Esophagus muscularis mucosa (tissue), 4 donors: ENCODE measurements at regions not wholly inside any gene's neighbourhood (a gene's known extent, or its start where the extent isn't known, plus 50 kb on each side); places are given as distances from the start of the nearest gene placed in this dataset.
"Not testable (repeated sequence)": the region's sequence is repeated elsewhere in the genome, so short reads cannot be mapped to it uniquely, and the experiment has no call there.

Source experiments
- DNase-seq: peaks from one replicate; pipeline ENCODE4 v3.0.0-alpha.2; 2017; ENCODE audit errors: extremely low spot score
- H3K27ac ChIP-seq, 4 donors: fragments of 200-600 bp; sonication (generic); replicated peaks in 1 of 4; 1 replicate in 3 of 4; 2 replicates in 1 of 4; pipeline ENCODE4 v1.5.1; 2016 to 2019; ENCODE audit warnings: mild to moderate bottlenecking in 1 of 4
- H3K27me3 ChIP-seq, 4 donors: fragments of 200-600 bp; sonication (generic); one replicate each; pipeline versions ENCODE4 v1.5.1 to v1.6.0; 2016 to 2019
- H3K36me3 ChIP-seq, 4 donors: fragments of 200-600 bp; sonication (generic); one replicate each; pipeline ENCODE4 v1.5.1; 2016 to 2019
- H3K4me1 ChIP-seq, 4 donors: fragments of 200-600 bp; sonication (generic); one replicate each; pipeline ENCODE4 v1.5.1; 2016 to 2019
- H3K4me3 ChIP-seq, 4 donors: fragments of 200-600 bp; sonication (generic); 1 replicate in 2 of 4; 2 replicates in 2 of 4; pipeline ENCODE4 v1.5.1; 2016 to 2019; ENCODE audit warnings: mild to moderate bottlenecking in 4 of 4, moderate library complexity in 1 of 4
- H3K9me3 ChIP-seq, 4 donors: fragments of 200-600 bp; sonication (generic); 1 replicate in 3 of 4; 2 replicates in 1 of 4; pipeline ENCODE4 v1.5.1; 2016 to 2019
- CTCF ChIP-seq, 3 experiments: fragments of 200-600 bp in 2 of 3; fragments of 450-650 bp in 1 of 3; sonication (generic) in 2 of 3; IDR thresholded peaks; one replicate each; pipeline ENCODE4 v1.5.1; 2017 to 2019; ENCODE audit warnings: antibody characterized with exemption in 3 of 3, mild to moderate bottlenecking in 2 of 3, moderate library complexity in 1 of 3
- EP300 ChIP-seq: sonication (generic); formaldehyde crosslinking; IDR thresholded peaks from one replicate; pipeline ENCODE4 v1.6.1; 2017; ENCODE audit warnings: antibody characterized with exemption
- POLR2A ChIP-seq: fragments of 450-650 bp; IDR thresholded peaks from one replicate; pipeline ENCODE4 v1.6.1; 2017; ENCODE audit warnings: antibody characterized with exemption, moderate library complexity, mild to moderate bottlenecking, low read depth
- POLR2AphosphoS5 ChIP-seq, 2 donors: sonication (generic); formaldehyde crosslinking; IDR thresholded peaks; one replicate each; pipeline ENCODE4 v1.6.1; 2017; ENCODE audit warnings: antibody characterized with exemption in 2 of 2
- WGBS: methylation state at CpG from one replicate; pipeline ENCODE4 v1.1.5; 2018; 5-methylcytosine and 5-hydroxymethylcytosine counted together
- intact Hi-C: fragments of 100-400 bp; cut with DNase I; formaldehyde crosslinking; loops from one replicate; pipeline ENCODE4 v1.15.1; 2023

GRCh38 chr5:100708645-100709171 lies 173.5 kb downstream of the FAM174A start:
- H3K27ac ChIP-seq = no peak overlapping the region
- H3K9me3 ChIP-seq = no peaks in the 10 kb centered on the region
- no peaks in the 10 kb centered on the region for H3K4me1 ChIP-seq
- intact Hi-C loops = no loop called here
- H3K4me3 ChIP-seq = no peak overlapping the region
- TF ChIP-seq POLR2AphosphoS5 (IDR thresholded peaks at IDR 0.05) = no peak
- H3K27me3 ChIP-seq = no peaks in the 10 kb centered on the region
- no CpG with 5 or more reads among the region's 1 CpG for WGBS
- no peak for DNase-seq
- no peaks in the 10 kb centered on the region for H3K36me3 ChIP-seq

- Histone ChIP-seq H3K4me3 (no peak overlapping the region), H3K4me1 (no peaks in the 10 kb centered on the region), H3K36me3 (no peaks in the 10 kb centered on the region), H3K9me3 (no peaks in the 10 kb centered on the region), H3K27ac (no peak overlapping the region), H3K27me3 (no peaks in the 10 kb centered on the region)
- intact Hi-C loops = no loop called here
- TF ChIP-seq POLR2AphosphoS5 (IDR thresholded peaks at IDR 0.05) = no peak
- no peak for TF ChIP-seq EP300
- TF ChIP-seq POLR2A = no peak
- no peak for TF ChIP-seq CTCF (IDR thresholded peaks at IDR 0.05)
- WGBS = 52% methylated on average over 1 of the region's 1 CpG
- DNase-seq = no peak
These were observed 174.6 kb downstream of the FAM174A start for GRCh38 chr5:100709771-100710170.

- DNase-seq, H3K27ac ChIP-seq, H3K4me3 ChIP-seq, intact Hi-C loops, H3K27me3 ChIP-seq, H3K4me1 ChIP-seq, H3K36me3 ChIP-seq, H3K9me3 ChIP-seq: not testable (repeated sequence)
- 78% methylated on average over 2 of the region's 2 CpGs for WGBS
These were observed 179.6 kb downstream of the FAM174A start for GRCh38 chr5:100714780-100715179.

GRCh38 chr5:100722657-100723056 lies 180.4 kb downstream of the ST8SIA4 start:
- H3K27ac ChIP-seq = no peak overlapping the region
- no peak overlapping the region for H3K4me3 ChIP-seq
- no peak for TF ChIP-seq CTCF (IDR thresholded peaks at IDR 0.05)
- no peak for TF ChIP-seq EP300
- TF ChIP-seq POLR2AphosphoS5 (IDR thresholded peaks at IDR 0.05) = no peak
- TF ChIP-seq POLR2A = no peak

GRCh38 chr5:100723229-100723628 lies 179.9 kb downstream of the ST8SIA4 start:
- no peak overlapping the region for H3K27ac ChIP-seq
- H3K4me1 ChIP-seq = no peaks in the 10 kb centered on the region
- TF ChIP-seq POLR2AphosphoS5 (IDR thresholded peaks at IDR 0.05) (no peak), EP300 (no peak), POLR2A (no peak), CTCF (IDR thresholded peaks at IDR 0.05) (no peak)
- DNase-seq = no peak
- H3K9me3 ChIP-seq = no peaks in the 10 kb centered on the region
- H3K4me3 ChIP-seq = no peak overlapping the region
- intact Hi-C loops = no loop called here
- no peaks in the 10 kb centered on the region for H3K27me3 ChIP-seq
- H3K36me3 ChIP-seq = no peaks in the 10 kb centered on the region

More at GRCh38 chr5:100722657-100723056, 180.4 kb downstream of the ST8SIA4 start:
- Histone ChIP-seq H3K27me3 (no peaks in the 10 kb centered on the region), H3K4me1 (no peaks in the 10 kb centered on the region), H3K36me3 (no peaks in the 10 kb centered on the region), H3K9me3 (no peaks in the 10 kb centered on the region)
- no peak for DNase-seq
- intact Hi-C loops = no loop called here

- 85% methylated on average over 2 of the region's 2 CpGs for WGBS
- Histone ChIP-seq H3K27ac (no peak overlapping the region), H3K4me3 (no peak overlapping the region), H3K36me3 (no peaks in the 10 kb centered on the region), H3K4me1 (no peaks in the 10 kb centered on the region), H3K9me3 (no peaks in the 10 kb centered on the region), H3K27me3 (no peaks in the 10 kb centered on the region)
- no peak for DNase-seq
- TF ChIP-seq EP300 (no peak), POLR2A (no peak), POLR2AphosphoS5 (IDR thresholded peaks at IDR 0.05) (no peak), CTCF (IDR thresholded peaks at IDR 0.05) (no peak)
- intact Hi-C loops = no loop called here
These were observed 177.0 kb downstream of the ST8SIA4 start for GRCh38 chr5:100726116-100726515.
